ENCODE measurements at regions not wholly inside any gene's neighbourhood (a gene's known extent, or its start where the extent isn't known, plus 50 kb on each side); places are given as distances from the start of the nearest gene placed in this dataset.

- no peak for DNase-seq
These were observed 444.8 kb downstream of the AEBP2 start for GRCh38 chr12:19884021-19884492.

- DNase-seq: peak; percentile 73
These were observed 446.0 kb downstream of the AEBP2 start for GRCh38 chr12:19885093-19885812.

GRCh38 chr12:19886065-19886464 lies 446.8 kb downstream of the AEBP2 start:
- DNase-seq: no peak

GRCh38 chr12:19886639-19887064 lies 447.4 kb downstream of the AEBP2 start:
- no peak for DNase-seq

- DNase-seq: no peak
These were observed 450.7 kb downstream of the AEBP2 start for GRCh38 chr12:19890024-19890423.

GRCh38 chr12:19891936-19892591 lies 452.8 kb downstream of the AEBP2 start:
- DNase-seq: no peak

- no peak for DNase-seq
These were observed 454.2 kb downstream of the AEBP2 start for GRCh38 chr12:19893514-19893913.

- DNase-seq: no peak
These were observed 454.8 kb downstream of the AEBP2 start for GRCh38 chr12:19894050-19894449.

- no peak for DNase-seq
These were observed 455.5 kb downstream of the AEBP2 start for GRCh38 chr12:19894803-19895202.

- DNase-seq: no peak
These were observed 456.1 kb downstream of the AEBP2 start for GRCh38 chr12:19895246-19896020.

GRCh38 chr12:19896041-19896440 lies 456.7 kb downstream of the AEBP2 start:
- DNase-seq: no peak

GRCh38 chr12:19896534-19896933 lies 457.2 kb downstream of the AEBP2 start:
- no peak for DNase-seq

- no peak for DNase-seq
These were observed 458.7 kb downstream of the AEBP2 start for GRCh38 chr12:19897900-19898408.

- no peak for DNase-seq
These were observed 462.5 kb downstream of the AEBP2 start for GRCh38 chr12:19901841-19902240.

- DNase-seq: no peak
These were observed 463.5 kb upstream of the PDE3A start for GRCh38 chr12:19904819-19905218.

GRCh38 chr12:19908830-19909229 lies 459.5 kb upstream of the PDE3A start:
- DNase-seq: no peak

GRCh38 chr12:19909418-19909817 lies 458.9 kb upstream of the PDE3A start:
- no peak for DNase-seq

- no peak for DNase-seq
These were observed 457.7 kb upstream of the PDE3A start for GRCh38 chr12:19910681-19911080.

- DNase-seq: no peak
These were observed 455.3 kb upstream of the PDE3A start for GRCh38 chr12:19912991-19913390.

- no peak for DNase-seq
These were observed 452.7 kb upstream of the PDE3A start for GRCh38 chr12:19915392-19916195.

GRCh38 chr12:19916196-19916753 lies 452.1 kb upstream of the PDE3A start:
- DNase-seq: no peak

GRCh38 chr12:19916974-19917373 lies 451.4 kb upstream of the PDE3A start:
- DNase-seq: no peak
